ENCODE measurements at regions not wholly inside any gene's neighbourhood (a gene's known extent, or its start where the extent isn't known, plus 50 kb on each side); places are given as distances from the start of the nearest gene placed in this dataset.

GRCh38 chr10:28982974-28983373, 305.7 kb downstream of the BAMBI start:
- no peaks in the 10 kb centered on the region for H3K36me3 ChIP-seq
- intact Hi-C loops (cut with DNase I): no loop called here
- no peaks in the 10 kb centered on the region for H3K9me3 ChIP-seq
- TF ChIP-seq, protein P1, sequence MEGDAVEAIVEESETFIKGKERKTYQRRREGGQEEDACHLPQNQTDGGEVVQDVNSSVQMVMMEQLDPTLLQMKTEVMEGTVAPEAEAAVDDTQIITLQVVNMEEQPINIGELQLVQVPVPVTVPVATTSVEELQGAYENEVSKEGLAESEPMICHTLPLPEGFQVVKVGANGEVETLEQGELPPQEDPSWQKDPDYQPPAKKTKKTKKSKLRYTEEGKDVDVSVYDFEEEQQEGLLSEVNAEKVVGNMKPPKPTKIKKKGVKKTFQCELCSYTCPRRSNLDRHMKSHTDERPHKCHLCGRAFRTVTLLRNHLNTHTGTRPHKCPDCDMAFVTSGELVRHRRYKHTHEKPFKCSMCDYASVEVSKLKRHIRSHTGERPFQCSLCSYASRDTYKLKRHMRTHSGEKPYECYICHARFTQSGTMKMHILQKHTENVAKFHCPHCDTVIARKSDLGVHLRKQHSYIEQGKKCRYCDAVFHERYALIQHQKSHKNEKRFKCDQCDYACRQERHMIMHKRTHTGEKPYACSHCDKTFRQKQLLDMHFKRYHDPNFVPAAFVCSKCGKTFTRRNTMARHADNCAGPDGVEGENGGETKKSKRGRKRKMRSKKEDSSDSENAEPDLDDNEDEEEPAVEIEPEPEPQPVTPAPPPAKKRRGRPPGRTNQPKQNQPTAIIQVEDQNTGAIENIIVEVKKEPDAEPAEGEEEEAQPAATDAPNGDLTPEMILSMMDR (IDR thresholded peaks at IDR 0.05): no peak
- H3K4me1 ChIP-seq: peaks cover 16% of the 10 kb centered on the region
- ATAC-seq (no peak), DNase-seq (no peak)
- H3K4me3 ChIP-seq: no peak overlapping the region
- no peaks in the 10 kb centered on the region for H3K27me3 ChIP-seq
- H3K27ac ChIP-seq: no peak overlapping the region

DNA sequence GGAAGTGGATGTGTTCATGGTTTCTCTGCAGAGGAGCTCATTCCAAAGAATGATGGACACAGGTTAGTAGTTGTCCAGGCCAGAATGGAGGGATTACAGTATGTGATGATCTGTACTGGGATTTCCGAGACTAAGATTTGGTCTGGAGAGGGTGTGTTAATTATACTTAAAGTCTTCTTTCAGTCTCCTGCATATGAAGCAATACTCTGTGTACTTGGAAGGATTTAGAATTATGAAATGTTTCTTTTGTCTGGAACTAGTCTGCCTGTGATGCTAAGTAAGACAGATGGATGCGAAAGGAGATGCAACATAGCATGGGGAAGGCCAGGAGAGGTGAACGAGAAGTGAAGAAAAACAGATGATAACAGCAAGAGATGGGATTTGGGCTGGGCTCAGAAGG, 305.1 kb upstream of the LYZL1 start:
- H3K36me3 ChIP-seq: no peaks in the 10 kb centered on the region
- intact Hi-C loops (cut with DNase I): no loop called here
- no peaks in the 10 kb centered on the region for H3K9me3 ChIP-seq
- no peak overlapping the region for H3K4me3 ChIP-seq
- no peak overlapping the region for H3K27ac ChIP-seq
- ATAC-seq (no peak), DNase-seq (no peak)
- TF ChIP-seq, protein P1 (IDR thresholded peaks at IDR 0.05): no peak
- H3K4me1 ChIP-seq: peaks cover 16% of the 10 kb centered on the region
- H3K27me3 ChIP-seq: no peaks in the 10 kb centered on the region

- Histone ChIP-seq H3K27ac (no peak overlapping the region), H3K27me3 (no peaks in the 10 kb centered on the region), H3K36me3 (no peaks in the 10 kb centered on the region), H3K9me3 (no peaks in the 10 kb centered on the region), H3K4me3 (no peak overlapping the region), H3K4me1 (peaks cover 16% of the 10 kb centered on the region)
- intact Hi-C loops (cut with DNase I): no loop called here
- DNase-seq (peak; percentile 93), ATAC-seq (peak; percentile 99)
- TF ChIP-seq, protein P1 (IDR thresholded peaks at IDR 0.05): no peak
Observed at GRCh38 chr10:28984431-28984830, 304.4 kb upstream of the LYZL1 start.

DNA sequence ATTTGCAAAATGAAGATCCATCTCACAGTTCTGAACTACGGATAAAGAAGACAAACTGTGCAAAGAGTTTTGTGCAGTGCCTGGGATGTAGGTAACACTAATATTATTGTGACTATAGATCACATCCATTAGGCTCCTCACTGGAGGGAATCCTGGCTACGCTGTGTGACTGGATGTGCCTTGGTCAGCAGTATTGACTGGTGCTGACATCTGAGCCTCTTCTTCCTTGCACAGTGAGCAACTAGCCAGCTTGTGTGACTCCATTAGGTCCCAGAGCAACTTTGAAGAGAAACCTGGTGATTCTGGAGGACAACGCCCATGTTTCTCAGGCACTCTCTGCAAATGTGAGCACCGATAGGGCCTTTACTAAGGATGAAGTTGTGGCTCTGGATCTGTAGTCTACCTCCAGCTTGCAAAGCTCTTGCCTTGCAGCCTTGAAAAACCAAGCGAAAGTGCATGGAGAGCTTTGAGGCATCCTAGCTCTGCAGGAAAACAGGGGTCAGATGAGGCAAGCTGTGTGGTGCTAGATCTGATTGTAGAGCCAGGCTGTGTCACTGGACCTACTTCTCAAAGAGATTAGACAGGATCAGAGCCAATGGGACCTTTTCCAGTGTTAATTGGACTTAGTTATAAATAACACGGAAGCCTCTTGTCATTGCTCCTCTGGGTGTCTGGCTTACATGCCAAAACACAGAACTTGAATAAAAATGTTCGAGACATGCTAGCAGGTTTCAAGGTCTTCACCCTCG, 303.6 kb upstream of the LYZL1 start:
- ATAC-seq: no peak
- H3K27me3 ChIP-seq: no peaks in the 10 kb centered on the region
- intact Hi-C loops (cut with DNase I): no loop called here
- TF ChIP-seq, protein P1 (IDR thresholded peaks at IDR 0.05): no peak
- H3K9me3 ChIP-seq: no peaks in the 10 kb centered on the region
- DNase-seq: no peak
- no peaks in the 10 kb centered on the region for H3K36me3 ChIP-seq
- H3K27ac ChIP-seq: no peak overlapping the region
- no peak overlapping the region for H3K4me3 ChIP-seq
- peaks cover 16% of the 10 kb centered on the region for H3K4me1 ChIP-seq

DNA sequence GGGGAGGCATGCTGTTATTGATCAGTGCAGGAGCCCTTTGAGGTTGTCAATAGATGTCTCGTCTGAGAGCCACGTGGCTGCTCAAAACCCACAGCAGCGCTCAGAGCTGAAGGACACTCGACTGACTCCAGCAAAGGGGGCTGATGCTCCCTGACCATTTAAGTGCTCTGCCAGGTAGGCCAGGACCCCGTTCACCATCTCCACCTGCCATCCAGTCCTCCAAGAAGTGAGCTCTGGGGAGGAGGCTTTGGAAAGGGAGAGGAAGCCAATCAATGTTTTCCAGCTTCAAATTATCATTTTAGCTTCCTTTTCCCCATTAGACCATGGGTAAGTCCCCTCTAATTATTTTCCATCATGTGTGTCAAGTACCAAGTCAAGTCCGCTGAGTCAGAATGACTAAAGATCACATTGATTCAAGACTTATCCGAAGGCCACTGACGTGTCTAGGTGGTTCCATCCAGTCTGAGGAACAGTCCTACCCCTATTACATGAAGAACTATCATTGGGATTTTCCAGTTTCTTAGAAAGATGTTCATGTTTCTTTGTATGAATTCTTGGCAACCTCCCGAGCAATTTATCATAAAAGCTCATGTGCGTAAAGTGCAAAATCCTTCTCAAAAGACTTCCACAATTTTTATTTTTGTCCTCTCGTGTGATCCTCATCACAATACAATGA, 302.6 kb upstream of the LYZL1 start:
- TF ChIP-seq, protein P1 (IDR thresholded peaks at IDR 0.05): no peak
- Histone ChIP-seq H3K36me3 (no peaks in the 10 kb centered on the region), H3K27me3 (no peaks in the 10 kb centered on the region)

More for the DNA sequence above, 302.6 kb upstream of the LYZL1 start:
- intact Hi-C loops (cut with DNase I): no loop called here
- Histone ChIP-seq H3K9me3 (no peaks in the 10 kb centered on the region), H3K4me1 (peaks cover 16% of the 10 kb centered on the region), H3K4me3 (no peak overlapping the region), H3K27ac (no peak overlapping the region)
- no peak for ATAC-seq
- no peak for DNase-seq

Data from upper lobe of right lung (tissue), 1 donor.